Globus pallidus (tissue), 1 donor: ENCODE measurements at regions not wholly inside any gene's neighbourhood (a gene's known extent, or its start where the extent isn't known, plus 50 kb on each side); places are given as distances from the start of the nearest gene placed in this dataset.
"Not testable (repeated sequence)": the region's sequence is repeated elsewhere in the genome, so short reads cannot be mapped to it uniquely, and the experiment has no call there.

Source experiments
- DNase-seq: peaks from one replicate; pipeline ENCODE4 v3.0.0-alpha.2; 2015; ENCODE audit warnings: low spot score

DNA sequence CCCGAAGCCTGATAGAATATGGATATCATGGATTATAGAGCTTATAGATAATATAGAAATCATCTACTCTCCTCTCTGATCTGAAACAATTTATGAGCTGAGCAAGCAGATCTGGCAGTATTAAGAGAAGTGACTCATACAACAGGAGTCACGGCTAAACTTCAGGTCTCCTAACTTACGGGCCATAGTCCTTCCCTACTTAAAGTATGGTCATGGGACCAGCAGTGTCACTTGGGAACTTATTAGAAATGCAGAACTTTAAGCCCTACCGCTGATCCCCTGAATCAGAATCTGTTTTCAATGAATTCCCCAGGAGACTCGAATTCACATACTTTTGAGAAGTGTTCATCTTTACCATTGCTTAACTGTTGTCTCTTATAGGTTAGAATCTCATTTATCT, 195.7 kb upstream of the FANCL start:
- DNase-seq = no peak

DNA sequence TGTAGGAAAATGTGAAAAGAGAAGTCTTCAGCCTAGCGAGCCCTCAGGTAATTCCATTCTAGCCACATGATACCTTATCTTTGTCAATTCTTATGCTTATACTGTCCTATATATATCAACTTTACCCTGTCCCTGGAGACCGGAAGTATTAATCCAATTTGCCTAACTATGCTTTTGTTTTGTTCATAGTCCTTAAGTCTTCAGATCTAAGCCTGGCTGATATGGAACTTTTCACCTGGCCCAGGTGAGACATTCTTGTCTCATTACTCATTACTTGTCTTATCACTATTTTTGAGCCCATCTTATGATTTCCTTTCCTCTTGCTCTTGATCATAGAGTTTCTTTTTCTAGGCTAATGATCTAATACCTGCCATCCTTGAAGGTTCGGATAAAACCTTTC, 194.1 kb upstream of the FANCL start:
- DNase-seq = no peak

- no peak for DNase-seq
Measured at GRCh38 chr2:58434692-58435091, 193.6 kb upstream of the FANCL start.

DNA sequence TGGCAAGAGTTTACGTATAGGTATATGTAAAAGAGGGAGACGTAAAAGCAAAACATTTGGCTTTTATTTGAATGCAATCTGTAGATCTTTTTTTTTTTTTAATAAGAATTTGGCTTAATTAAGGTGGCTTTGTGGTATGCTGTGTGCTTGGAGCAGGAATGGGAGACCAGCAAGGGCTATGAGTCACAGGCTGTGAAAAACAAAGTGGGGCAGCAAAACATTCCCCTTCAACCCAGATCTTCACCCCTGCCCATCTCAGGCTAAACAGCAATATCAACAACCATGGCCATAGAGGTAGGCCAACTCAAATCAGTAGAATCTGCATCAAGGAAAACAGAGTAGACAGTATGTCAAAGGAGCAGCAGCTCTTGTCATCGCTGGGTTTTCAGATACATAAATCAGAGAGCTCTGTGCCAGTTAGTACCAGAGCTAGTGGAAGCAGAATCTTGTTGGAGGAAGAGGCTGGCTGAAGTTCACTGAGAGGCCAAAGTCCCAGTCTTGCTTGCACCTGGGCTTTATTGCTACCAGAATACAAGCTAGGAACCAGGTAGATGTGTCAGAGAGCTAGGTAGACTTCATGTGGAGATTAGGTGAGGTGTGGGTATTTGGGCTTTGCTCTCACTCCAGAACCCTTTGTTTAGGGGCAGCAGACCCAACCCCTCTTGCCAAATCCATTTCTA, 191.5 kb upstream of the FANCL start:
- DNase-seq = no peak

- peak; percentile 77 for DNase-seq
Measured at GRCh38 chr2:58429014-58429875, 188.1 kb upstream of the FANCL start.

- peak; percentile 84 for DNase-seq
Measured at GRCh38 chr2:58428096-58429013, 187.2 kb upstream of the FANCL start.

DNA sequence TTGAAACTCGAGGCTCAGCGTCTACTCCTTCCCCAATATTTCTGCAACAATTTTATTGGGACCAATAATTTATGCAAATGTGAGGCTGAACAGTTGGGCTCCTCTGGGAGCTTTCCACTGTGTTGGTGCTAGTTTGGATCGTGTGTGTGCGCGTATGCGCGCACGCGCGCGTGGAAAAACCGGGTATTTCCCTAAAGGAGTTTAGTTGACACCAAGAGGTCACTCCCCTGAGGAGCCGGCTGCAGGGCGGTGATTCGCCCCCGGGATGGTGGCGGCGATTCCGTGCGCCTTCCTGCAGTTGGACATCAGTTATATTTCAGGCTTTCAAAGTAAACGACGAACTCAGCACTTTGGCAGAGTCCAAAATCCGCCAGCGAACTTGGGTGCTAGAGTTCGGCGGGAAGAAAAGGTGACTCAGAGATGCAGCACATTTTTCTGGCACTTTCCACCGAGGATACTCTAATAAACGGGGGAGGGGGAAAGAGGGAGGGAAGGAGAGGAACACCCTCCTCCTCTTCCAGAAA, 186.5 kb upstream of the FANCL start:
- DNase-seq = peak; percentile 81

GRCh38 chr2:58425368-58425767, 184.2 kb upstream of the FANCL start:
- DNase-seq = peak; percentile 75

DNA sequence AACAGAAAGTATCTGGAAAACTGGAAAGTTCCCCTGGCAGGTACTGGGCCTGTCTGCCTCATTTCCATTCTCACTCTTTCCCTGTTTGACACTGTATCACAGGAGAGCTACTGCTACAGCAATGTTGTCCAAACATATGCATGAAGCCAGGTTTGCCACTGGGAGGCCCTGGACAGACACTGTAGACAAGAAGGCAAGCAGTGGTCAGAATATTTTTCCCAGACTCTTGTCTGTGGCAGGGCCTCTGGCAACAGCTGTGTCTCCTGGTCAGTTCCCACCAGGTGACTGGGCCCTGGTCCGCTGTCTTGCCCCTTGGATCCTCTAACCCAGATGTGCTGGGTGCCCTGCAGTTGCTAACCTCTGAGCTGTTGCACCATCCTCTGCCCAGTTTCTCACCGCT, 178.9 kb upstream of the FANCL start:
- DNase-seq = no peak

GRCh38 chr2:58416696-58417095, 175.6 kb upstream of the FANCL start:
- no peak for DNase-seq

GRCh38 chr2:58414506-58414905, 173.4 kb upstream of the FANCL start:
- no peak for DNase-seq

DNA sequence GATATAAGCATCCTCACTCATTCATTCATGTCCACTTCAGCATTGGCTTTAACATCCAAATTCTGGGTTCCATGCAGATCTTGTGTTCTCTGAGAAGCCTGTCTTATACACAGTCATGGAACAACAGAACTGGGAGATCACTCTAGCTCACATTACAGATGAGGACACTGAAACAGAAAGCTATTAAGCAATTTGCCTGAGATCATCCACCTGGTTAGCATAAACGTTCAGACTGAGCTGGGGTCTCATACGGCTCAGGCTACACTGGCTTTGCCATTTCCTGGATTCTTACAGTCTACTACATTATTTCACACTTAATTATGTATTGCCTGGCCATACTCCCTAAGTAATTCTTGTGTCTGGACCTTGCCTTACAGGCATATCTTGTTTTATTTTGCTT, 169.4 kb upstream of the FANCL start:
- no peak for DNase-seq

- no peak for DNase-seq
Measured at GRCh38 chr2:58407487-58407886, 166.4 kb upstream of the FANCL start.

DNA sequence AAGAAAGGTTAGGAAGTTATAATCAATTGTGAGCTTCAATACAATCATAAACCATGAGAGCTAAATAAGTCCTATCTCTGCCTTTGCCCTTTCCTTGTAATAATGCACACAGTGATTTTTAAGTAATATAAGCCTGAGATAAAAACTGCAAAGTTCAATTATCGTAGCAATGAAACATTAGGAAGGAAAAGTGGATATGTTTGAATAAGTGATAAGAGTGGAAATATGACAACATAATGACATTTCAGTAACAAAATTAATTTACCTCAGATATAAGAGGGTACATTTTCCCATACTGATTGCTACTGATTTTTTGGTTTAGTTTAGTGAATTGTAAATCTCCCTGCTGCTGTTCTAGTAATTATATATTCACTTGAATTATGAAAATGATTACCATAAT, 164.2 kb upstream of the FANCL start:
- DNase-seq = no peak

GRCh38 chr2:58401936-58402335, 160.8 kb upstream of the FANCL start:
- DNase-seq = no peak

DNA sequence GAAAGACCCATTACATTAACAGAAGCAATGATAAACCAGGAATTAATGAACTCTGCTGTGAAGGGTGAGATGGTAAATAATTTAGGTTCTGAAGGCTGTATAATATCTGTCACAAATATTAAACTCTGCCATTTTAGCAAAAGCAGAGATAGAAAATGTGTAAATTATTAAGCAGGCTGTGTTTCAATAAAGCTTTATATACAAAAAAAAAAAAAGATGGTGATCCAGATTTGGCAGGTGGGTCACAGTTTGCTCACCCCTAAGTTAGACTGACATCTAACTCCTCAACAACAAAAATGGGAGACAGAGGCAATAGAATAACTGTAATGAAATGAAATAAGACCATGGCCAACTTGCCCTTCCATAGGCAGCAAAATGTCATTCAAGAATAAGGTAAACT, 157.3 kb upstream of the FANCL start:
- DNase-seq = no peak

DNA sequence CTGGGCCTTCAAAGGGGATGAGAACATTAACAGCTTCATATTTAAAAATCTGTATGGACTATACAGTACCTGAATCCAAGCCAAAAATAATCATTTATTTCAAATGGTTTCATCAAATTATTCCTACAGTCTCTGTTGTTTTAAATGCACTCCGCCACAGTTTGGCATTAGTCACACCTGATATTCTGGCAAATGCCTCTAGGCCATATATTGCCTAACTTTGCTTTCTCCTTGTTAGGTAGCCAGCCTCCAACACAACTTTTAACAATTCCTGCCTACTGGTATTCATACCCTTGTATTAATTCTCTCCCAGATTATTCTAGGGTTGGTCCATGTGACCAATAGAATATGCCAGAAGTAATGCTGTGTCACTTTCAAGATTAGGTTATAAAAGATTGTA, 146.6 kb upstream of the FANCL start:
- no peak for DNase-seq

GRCh38 chr2:58386904-58387303, 145.8 kb upstream of the FANCL start:
- not testable (repeated sequence) for DNase-seq

GRCh38 chr2:58378152-58378551, 137.0 kb upstream of the FANCL start:
- DNase-seq = no peak

DNA sequence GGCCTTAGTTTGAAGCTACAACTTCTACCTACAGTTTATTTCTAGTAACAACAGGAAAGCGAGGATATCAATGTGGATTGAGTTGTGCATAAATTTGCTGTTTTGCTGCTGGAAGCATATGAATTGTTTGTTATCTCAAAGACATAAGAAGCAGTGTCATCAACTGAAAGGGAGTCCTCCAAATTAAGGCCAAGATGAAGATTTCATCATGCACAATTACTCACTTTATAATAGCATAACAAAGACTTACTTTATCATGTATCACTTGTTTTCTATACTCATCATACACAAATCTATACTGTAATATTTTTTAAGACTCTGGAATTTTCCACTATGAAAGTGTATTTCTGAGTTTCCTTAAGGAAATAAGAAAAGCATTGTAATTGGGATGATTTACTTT, 136.1 kb upstream of the FANCL start:
- DNase-seq = no peak

- DNase-seq = no peak
Measured at GRCh38 chr2:58376592-58376991, 135.5 kb upstream of the FANCL start.

- DNase-seq = no peak
Measured at GRCh38 chr2:58369594-58369993, 128.5 kb upstream of the FANCL start.
